ENCODE measurements at regions not wholly inside any gene's neighbourhood (a gene's known extent, or its start where the extent isn't known, plus 50 kb on each side); places are given as distances from the start of the nearest gene placed in this dataset.

DNA sequence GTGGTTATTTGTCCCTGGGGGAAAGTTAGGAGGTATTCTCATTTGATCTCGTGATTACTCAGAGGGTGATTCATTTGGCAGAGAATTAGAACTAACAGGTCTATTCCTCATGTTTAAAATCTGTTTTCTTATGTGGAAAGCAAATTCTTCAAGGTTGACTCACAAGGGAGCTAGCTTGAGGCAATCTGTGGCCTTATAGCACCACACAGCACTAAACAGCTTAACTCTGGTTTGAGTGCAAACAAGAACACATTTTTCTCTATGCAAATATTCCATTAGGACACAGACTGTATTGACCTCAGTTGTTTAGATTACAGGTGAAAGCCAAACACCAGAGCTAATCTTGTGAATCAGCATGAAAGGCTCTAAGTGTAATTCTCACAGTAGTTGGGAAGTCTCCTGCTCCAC, 694.4 kb upstream of the POU3F4 start:
- no peaks in the 10 kb centered on the region for H3K27me3 ChIP-seq (ENCODE audit: control insufficient read depth, insufficient read depth, low read length)
- no peaks in the 10 kb centered on the region for H3K36me3 ChIP-seq (ENCODE audit: control insufficient read depth in 2 of 3, insufficient read depth in 3 of 3, low read length in 3 of 3)
- FAIRE-seq = peak; percentile 83
- intact Hi-C loops (cut with DNase I) = no loop called here
- no peaks in the 10 kb centered on the region for H3K9me3 ChIP-seq (ENCODE audit: control insufficient read depth in 2 of 3, insufficient read depth in 1 of 3, low read length in 3 of 3)
- no peak overlapping the region for H3K27ac ChIP-seq (ENCODE audit: low read depth in 2 of 2, low read length in 2 of 2)
- H3K4me3 ChIP-seq (ENCODE audit: low read length in 3 of 3) = no peak overlapping the region
- H3K4me1 ChIP-seq (ENCODE audit: control insufficient read depth in 2 of 3, insufficient read depth in 2 of 3, low read depth in 1 of 3, low read length in 3 of 3) = no peaks in the 10 kb centered on the region
- no peak overlapping the region for H3K9ac ChIP-seq (ENCODE audit: low read length in 3 of 3)
- peak in 1 of 5 donors; percentile 1 for DNase-seq
- TF ChIP-seq, protein P1, sequence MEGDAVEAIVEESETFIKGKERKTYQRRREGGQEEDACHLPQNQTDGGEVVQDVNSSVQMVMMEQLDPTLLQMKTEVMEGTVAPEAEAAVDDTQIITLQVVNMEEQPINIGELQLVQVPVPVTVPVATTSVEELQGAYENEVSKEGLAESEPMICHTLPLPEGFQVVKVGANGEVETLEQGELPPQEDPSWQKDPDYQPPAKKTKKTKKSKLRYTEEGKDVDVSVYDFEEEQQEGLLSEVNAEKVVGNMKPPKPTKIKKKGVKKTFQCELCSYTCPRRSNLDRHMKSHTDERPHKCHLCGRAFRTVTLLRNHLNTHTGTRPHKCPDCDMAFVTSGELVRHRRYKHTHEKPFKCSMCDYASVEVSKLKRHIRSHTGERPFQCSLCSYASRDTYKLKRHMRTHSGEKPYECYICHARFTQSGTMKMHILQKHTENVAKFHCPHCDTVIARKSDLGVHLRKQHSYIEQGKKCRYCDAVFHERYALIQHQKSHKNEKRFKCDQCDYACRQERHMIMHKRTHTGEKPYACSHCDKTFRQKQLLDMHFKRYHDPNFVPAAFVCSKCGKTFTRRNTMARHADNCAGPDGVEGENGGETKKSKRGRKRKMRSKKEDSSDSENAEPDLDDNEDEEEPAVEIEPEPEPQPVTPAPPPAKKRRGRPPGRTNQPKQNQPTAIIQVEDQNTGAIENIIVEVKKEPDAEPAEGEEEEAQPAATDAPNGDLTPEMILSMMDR (IDR thresholded peaks at IDR 0.05; ENCODE audit: borderline replicate concordance, extremely low read depth, insufficient read depth) = no peak

DNA sequence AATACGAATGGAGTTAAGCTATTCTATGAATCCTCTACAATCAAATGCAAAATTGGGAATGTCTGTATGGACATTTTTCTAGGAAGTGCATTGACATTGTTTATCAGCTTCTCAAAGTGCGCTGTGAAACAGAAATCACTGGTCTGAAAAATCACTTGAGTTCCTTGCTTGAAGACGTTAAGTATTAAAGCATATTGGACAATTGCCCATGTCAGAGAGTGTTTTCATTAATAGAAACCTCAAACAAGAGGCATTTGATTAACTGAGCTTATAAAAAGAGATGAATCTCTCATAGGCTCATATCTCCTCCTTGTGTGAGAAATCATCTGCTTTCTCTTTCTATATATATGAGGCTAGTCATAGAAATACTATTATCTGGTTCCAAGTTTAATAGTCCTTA, 692.1 kb upstream of the POU3F4 start:
- FAIRE-seq = no peak
- TF ChIP-seq, protein P1 (IDR thresholded peaks at IDR 0.05; ENCODE audit: borderline replicate concordance, extremely low read depth, insufficient read depth) = no peak
- no peaks in the 10 kb centered on the region for H3K36me3 ChIP-seq (ENCODE audit: control insufficient read depth in 2 of 3, insufficient read depth in 3 of 3, low read length in 3 of 3)

DNA sequence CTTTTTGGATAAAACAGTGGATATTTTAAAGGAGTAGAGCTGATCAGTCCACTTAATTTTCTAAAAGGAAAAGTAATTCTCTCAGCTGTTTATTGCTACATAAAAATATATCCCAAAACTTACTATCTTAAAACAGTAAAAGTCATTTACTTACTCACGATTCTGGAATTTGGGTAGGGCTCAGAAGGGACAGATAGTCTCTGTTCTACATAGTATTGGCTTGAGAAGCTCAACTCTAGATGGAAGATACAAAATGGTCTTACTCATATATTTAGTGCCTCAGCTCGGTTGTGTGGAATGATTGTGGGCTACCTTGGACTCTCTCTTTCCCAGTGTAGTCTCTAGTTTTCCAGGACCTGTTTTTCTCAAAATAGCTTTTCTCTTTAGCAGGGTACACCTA, 691.5 kb upstream of the POU3F4 start:
- DNase-seq (no peak), FAIRE-seq (no peak)
- TF ChIP-seq, protein P1 (IDR thresholded peaks at IDR 0.05; ENCODE audit: borderline replicate concordance, extremely low read depth, insufficient read depth) = no peak
- Histone ChIP-seq H3K9ac (ENCODE audit: low read length in 3 of 3) (no peak overlapping the region), H3K4me3 (ENCODE audit: low read length in 3 of 3) (no peak overlapping the region), H3K9me3 (ENCODE audit: control insufficient read depth in 2 of 3, insufficient read depth in 1 of 3, low read length in 3 of 3) (no peaks in the 10 kb centered on the region), H3K27ac (ENCODE audit: low read depth in 2 of 2, low read length in 2 of 2) (no peak overlapping the region), H3K27me3 (ENCODE audit: control insufficient read depth, insufficient read depth, low read length) (no peaks in the 10 kb centered on the region), H3K36me3 (ENCODE audit: control insufficient read depth in 2 of 3, insufficient read depth in 3 of 3, low read length in 3 of 3) (no peaks in the 10 kb centered on the region), H3K4me1 (ENCODE audit: control insufficient read depth in 2 of 3, insufficient read depth in 2 of 3, low read depth in 1 of 3, low read length in 3 of 3) (no peaks in the 10 kb centered on the region)
- intact Hi-C loops (cut with DNase I) = no loop called here

More for the DNA sequence above, 692.1 kb upstream of the POU3F4 start:
- H3K27me3 ChIP-seq (ENCODE audit: control insufficient read depth, insufficient read depth, low read length) = no peaks in the 10 kb centered on the region
- H3K9me3 ChIP-seq (ENCODE audit: control insufficient read depth in 2 of 3, insufficient read depth in 1 of 3, low read length in 3 of 3) = no peaks in the 10 kb centered on the region
- intact Hi-C loops (cut with DNase I) = no loop called here
- H3K4me1 ChIP-seq (ENCODE audit: control insufficient read depth in 2 of 3, insufficient read depth in 2 of 3, low read depth in 1 of 3, low read length in 3 of 3) = no peaks in the 10 kb centered on the region
- H3K27ac ChIP-seq (ENCODE audit: low read depth in 2 of 2, low read length in 2 of 2) = no peak overlapping the region
- no peak for DNase-seq
- no peak overlapping the region for H3K4me3 ChIP-seq (ENCODE audit: low read length in 3 of 3)
- no peak overlapping the region for H3K9ac ChIP-seq (ENCODE audit: low read length in 3 of 3)

DNA sequence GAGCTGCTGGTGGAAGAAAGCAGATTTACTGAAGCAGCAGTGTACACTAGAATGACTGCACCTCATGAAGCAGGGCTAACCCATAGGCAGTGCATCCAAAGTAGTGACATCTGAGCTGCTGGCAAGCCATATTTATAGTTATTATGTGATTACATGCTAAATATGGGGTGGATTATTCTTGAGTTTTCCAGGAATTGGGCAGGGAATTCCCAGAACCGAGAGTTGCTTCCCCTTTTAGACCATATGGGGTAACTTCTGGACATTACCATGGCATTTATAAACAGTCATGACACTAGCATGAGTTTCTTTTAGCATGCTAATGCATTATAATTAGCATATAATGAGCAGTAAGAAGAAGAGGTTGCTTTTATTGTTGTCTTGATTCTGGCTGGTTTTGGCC, 665.8 kb upstream of the POU3F4 start:
- no peaks in the 10 kb centered on the region for H3K36me3 ChIP-seq (ENCODE audit: control insufficient read depth in 2 of 3, insufficient read depth in 3 of 3, low read length in 3 of 3)
- no peak overlapping the region for H3K9ac ChIP-seq (ENCODE audit: low read length in 3 of 3)
- no peak for DNase-seq
- H3K4me1 ChIP-seq (ENCODE audit: control insufficient read depth in 2 of 3, insufficient read depth in 2 of 3, low read depth in 1 of 3, low read length in 3 of 3) = no peaks in the 10 kb centered on the region
- H3K27me3 ChIP-seq (ENCODE audit: control insufficient read depth, insufficient read depth, low read length) = no peaks in the 10 kb centered on the region
- TF ChIP-seq, protein P1 (IDR thresholded peaks at IDR 0.05; ENCODE audit: borderline replicate concordance, extremely low read depth, insufficient read depth) = no peak
- intact Hi-C loops (cut with DNase I) = no loop called here
- H3K9me3 ChIP-seq (ENCODE audit: control insufficient read depth in 2 of 3, insufficient read depth in 1 of 3, low read length in 3 of 3) = no peaks in the 10 kb centered on the region
- no peak overlapping the region for H3K4me3 ChIP-seq (ENCODE audit: low read length in 3 of 3)
- no peak overlapping the region for H3K27ac ChIP-seq (ENCODE audit: low read depth in 2 of 2, low read length in 2 of 2)
- FAIRE-seq = no peak
